HG03565 (cell line): ENCODE measurements at regions not wholly inside any gene's neighbourhood (a gene's known extent, or its start where the extent isn't known, plus 50 kb on each side); places are given as distances from the start of the nearest gene placed in this dataset.

ENCODE experiments used
- ATAC-seq: cut with Tn5 transposase; IDR thresholded peaks from one replicate; pipeline ENCODE4 v1.9.1; 2021; ENCODE audit warnings: mild to moderate bottlenecking, moderate library complexity; ENCODE audit not compliant: unreplicated experiment

- ATAC-seq, result no peak
Measured at GRCh38 chr1:163872067-163872466, 550.3 kb downstream of the NUF2 start.

DNA sequence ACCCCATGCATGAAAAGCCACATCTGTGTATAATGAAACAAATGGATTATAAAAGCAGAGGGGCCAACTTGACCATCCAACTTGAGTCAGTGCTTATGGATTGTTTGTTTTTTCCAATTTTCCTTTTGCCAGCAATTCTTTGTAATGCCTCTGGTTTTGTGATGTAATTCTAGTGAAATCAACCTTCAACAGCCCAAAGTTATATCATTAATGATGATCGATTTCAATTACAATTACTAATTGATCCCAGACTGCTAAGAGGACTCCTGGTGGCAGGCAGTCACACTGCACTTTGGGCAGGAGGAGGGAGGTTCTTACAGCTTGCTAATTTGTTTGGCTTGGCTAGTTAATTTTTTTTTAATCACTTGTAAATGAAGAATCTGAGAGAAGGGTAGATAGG, 552.3 kb downstream of the NUF2 start:
- no peak for ATAC-seq

DNA sequence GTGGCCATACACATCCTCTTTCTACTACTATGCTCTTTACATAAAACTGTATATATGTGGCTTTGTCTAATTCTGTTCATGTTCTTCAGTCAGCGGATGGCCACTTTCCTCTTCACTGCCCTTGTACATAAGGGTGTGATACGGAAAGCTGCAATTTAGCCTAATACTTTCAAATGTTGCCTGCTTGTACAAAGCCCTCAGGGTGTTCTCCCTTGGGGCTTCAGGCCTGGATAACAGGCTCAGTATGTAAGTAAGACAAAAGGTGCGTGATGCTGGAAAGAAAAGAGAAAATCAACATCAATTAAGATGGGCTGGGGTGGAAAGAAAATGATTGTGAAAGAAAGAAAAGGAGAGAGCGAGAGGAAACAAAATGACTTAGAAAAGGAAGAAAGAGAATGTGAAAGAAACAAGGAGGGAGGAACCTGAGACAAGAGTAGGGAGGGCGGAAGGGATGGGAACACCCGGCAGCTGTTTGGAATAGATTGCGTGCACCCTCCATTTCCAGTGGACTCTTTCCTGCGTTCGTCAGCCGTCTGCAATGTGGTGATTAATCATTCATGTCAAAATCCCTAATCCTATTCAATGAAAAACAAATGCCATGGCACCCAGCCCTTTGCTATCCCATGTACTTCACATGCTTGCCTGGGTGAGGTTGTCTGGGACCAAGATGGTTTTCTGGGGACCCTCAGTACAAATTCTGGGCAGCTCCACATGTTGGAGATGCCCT, 553.6 kb downstream of the NUF2 start:
- no peak for ATAC-seq

DNA sequence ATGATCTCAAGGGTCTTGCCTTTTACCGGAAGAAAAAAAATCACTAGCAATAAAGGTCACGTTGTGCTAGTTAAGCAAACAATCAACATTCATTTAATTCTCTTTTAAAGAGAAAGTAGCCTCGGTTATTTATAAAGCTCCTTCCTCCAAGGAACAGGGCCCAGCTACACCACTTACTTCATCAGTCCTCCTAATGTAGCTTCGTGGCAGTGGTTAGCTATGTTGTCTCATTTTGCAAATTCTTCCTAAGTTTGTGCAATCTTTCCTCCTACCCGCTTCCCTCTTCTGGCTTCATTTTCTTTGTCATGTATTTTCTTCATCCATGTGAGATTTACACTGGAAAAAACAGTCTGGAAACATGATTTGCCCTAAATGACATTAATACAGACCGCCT, 554.2 kb downstream of the NUF2 start:
- no peak for ATAC-seq

- no peak for ATAC-seq
Measured at GRCh38 chr1:163876546-163876945, 554.8 kb downstream of the NUF2 start.

GRCh38 chr1:163877016-163877415, 555.3 kb downstream of the NUF2 start:
- ATAC-seq, result no peak

DNA sequence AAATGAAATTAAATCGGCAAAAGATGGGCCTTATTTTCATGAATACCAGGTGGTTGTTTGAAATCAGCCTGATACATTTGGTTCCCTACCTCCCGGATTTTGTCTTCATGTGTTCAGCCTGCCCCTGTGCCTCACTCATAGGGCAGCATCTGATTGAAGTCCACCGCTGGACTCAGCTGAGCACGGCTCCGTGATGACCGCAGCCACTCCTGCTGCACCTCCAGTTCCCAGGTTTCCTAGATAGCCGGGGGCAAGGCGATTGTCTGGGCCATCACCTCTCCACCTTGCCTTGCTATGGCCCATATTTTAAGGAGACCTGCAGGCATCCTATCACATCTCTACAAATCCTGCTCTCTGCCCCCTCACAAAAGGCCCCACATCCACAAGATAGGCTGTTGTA, 563.8 kb downstream of the NUF2 start:
- ATAC-seq, result no peak

DNA sequence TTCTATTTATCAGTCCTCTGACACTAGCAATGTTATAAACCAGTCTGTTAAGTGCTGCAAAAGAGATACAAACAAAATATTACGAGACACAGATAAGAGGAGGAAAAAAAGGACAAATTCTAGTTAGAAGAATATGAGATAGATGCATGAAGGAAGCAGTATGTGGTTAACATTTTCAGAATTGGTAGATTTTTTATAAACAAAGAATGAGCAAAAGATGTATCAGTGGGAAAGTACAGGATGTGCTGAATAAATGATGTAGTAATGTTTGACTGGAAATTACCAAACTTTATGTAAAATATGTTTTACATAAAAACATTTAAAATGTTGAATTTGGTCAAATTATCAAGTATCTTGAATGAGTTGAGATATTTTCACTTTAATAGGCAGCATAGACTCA, 574.2 kb downstream of the NUF2 start:
- no peak for ATAC-seq

DNA sequence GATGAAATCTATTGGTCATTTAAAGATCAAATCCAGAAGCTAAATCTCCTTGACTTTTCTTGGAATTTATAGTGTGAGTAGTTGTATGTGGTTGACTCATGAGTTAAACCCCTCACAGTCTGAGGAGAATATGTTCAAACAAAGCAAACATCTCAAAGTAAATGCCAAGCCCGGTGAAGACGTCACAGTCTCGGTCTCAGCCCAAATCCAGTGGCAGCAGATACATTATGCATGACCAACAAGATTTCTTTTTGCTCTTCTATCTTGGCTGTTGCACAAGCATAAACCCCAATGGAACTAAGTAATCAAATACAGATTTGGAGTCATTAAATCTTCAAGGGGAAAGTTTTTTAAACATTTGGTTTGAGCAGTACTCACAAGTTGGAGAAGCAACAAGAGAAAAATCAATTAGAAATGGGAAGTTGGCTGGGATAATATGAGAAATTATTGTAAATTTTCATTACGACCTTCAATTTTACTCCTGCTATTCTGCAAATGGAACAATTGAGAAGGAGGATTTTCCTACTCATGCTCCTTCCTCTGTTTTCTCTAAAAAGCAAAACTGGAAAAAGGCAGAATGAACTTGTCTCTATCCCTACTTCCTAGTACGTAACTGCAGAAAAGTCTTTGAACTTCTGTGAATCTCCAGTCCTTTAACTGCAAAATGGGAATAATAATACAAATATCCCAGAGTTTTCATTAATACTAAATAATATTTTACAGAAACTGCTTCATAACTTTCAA, 575.8 kb downstream of the NUF2 start:
- ATAC-seq, result no peak

DNA sequence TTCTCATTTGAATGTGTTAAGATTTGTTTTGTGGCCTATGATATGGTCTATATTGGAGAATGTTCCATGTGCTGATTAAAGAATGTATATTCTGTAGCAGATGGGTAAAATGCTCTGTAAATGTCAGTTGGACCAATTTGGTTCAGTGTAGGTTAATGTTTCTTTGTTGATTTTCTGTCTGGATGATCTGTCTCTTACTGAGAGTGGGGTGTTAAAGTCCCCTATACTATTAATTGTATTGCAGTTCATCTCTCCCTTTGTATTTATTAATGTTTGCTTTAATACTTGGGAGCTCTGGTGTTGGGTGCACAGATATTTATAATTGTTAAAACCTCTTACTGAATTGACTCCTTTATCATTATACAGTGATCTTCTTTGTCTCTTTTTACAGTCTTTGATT, 584.5 kb downstream of the NUF2 start:
- ATAC-seq, result no peak

- no peak for ATAC-seq
Measured at GRCh38 chr1:163912170-163912884, 590.6 kb downstream of the NUF2 start.

GRCh38 chr1:163914785-163915413, 593.1 kb downstream of the NUF2 start:
- ATAC-seq, result peak; percentile 76

DNA sequence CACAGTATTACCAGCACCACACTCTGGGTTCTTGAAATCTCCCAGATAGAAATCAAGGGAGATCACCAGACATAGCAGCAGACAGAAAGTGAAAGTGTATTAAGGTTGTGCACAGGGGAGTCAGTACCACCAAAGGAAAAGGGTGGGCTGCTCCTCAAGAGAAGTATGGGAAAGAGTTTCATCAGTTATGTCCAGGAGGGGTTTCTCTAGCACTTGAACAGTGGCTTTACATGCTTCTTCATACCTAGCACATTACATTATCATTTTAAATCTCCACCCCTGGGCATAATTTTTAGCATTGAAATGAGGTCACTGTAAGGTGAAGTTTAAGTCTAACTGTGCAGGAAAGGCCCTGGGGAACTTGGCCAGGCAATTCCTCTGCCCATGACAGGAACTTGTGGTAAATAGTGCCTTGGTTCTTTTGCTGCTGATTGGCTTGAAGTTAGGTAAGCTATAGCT, 601.0 kb downstream of the NUF2 start:
- peak; percentile 83 for ATAC-seq

- no peak for ATAC-seq
Measured at GRCh38 chr1:163924041-163924440, 602.3 kb downstream of the NUF2 start.

GRCh38 chr1:163927493-163927892, 605.7 kb downstream of the NUF2 start:
- no peak for ATAC-seq

DNA sequence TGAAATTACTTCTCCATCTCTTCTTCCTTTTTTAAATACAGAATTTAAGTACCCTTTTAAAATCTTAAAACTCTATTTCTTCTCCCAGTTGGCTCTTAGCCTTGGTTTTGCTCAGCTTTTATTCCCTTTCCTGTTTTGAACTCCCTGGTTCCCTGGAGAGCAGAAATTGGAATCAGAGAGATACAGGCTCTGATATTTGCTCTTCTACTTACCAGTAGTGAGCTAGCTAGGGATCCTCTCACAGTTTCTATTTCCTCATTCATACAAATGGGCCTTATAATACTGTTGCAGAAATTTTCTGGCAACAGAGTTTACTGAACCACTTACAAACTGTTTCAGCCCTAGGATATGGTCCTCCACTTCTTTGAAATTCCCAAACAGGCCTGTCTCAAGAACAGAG, 606.3 kb downstream of the NUF2 start:
- no peak for ATAC-seq

GRCh38 chr1:163928651-163929050, 606.9 kb downstream of the NUF2 start:
- no peak for ATAC-seq

GRCh38 chr1:163932901-163933300, 611.1 kb downstream of the NUF2 start:
- no peak for ATAC-seq

DNA sequence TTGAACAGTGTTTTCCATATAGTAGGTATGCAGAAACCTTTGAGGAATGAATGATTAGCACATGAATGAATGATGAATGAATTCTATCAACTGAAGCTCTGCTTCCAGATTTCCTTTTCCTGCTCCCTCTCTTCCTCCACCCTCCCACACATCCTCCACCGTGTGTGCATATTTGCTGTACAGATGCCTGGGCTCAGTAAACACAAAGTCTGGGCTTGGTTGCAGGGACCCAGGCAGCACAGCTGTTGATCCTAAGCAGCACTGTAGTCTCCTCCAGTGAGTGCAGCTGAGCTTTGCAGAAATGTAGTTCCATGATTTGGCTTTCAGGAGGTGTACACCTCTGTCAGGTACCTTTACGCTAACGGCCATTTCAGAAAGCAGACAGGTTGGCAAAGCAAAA, 611.7 kb downstream of the NUF2 start:
- ATAC-seq, result no peak

- no peak for ATAC-seq
Measured at GRCh38 chr1:163935738-163936374, 614.1 kb downstream of the NUF2 start.

DNA sequence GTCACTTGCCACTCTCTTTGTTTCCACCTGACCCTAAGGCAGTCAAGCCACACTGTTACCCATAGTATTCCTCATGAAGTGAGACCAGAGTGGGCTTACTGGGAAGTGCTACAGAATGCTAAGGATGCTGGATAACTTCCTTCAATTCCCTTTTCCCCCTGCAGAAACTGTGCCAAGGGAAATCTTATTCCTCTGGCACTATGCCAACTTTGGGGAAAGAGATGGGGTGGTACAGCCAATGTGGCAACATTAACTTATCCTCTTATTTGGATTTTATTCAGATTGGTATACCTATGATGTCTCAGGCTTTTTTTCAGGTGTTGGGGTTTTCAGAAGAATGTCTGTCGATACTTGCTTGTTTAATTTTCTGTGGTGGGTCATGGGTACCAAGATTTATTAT, 599.4 kb upstream of the PBX1 start:
- ATAC-seq, result no peak
